Neural progenitor cell (in vitro differentiated cells): ENCODE measurements at regions not wholly inside any gene's neighbourhood (a gene's known extent, or its start where the extent isn't known, plus 50 kb on each side); places are given as distances from the start of the nearest gene placed in this dataset.

ENCODE experiments used
- DNase-seq: peaks from one replicate; pipeline ENCODE4 v3.0.0-alpha.2; 2016; ENCODE audit warnings: low spot score
- H2AFZ ChIP-seq: fragments of 200-600 bp; sonication (generic); replicated peaks from 2 replicates; pipeline ENCODE4 v1.6.1; 2016; ENCODE audit warnings: antibody characterized with exemption
- H3F3A ChIP-seq: fragments of 200-600 bp; sonication (generic); 2 replicates; pipeline ENCODE4 v1.6.1; 2016; ENCODE audit warnings: antibody characterized with exemption, low read depth
- H3K27ac ChIP-seq: fragments of 200-600 bp; sonication (generic); 2 replicates; pipeline ENCODE4 v1.5.1; 2016; ENCODE audit warnings: mild to moderate bottlenecking
- H3K27me3 ChIP-seq: fragments of 200-600 bp; sonication (generic); 2 replicates; pipeline ENCODE4 v1.6.1; 2016; ENCODE audit warnings: mild to moderate bottlenecking, moderate library complexity
- H3K36me3 ChIP-seq: fragments of 200-600 bp; sonication (generic); 2 replicates; pipeline ENCODE4 v1.5.1; 2016
- H3K4me1 ChIP-seq: fragments of 200-600 bp; sonication (generic); 2 replicates; pipeline ENCODE4 v1.6.1; 2016; ENCODE audit warnings: mixed run types
- H3K4me2 ChIP-seq: fragments of 200-600 bp; sonication (generic); 2 replicates; pipeline ENCODE4 v1.6.1; 2016
- H3K4me3 ChIP-seq: fragments of 200-600 bp; sonication (generic); 2 replicates; pipeline ENCODE4 v1.5.1; 2016
- H3K79me2 ChIP-seq: fragments of 200-600 bp; sonication (generic); 2 replicates; pipeline ENCODE4 v1.6.1; 2016; ENCODE audit warnings: low read depth
- H3K9ac ChIP-seq: fragments of 200-600 bp; sonication (generic); 2 replicates; pipeline ENCODE4 v1.6.1; 2016
- H3K9me3 ChIP-seq: fragments of 200-600 bp; sonication (generic); 2 replicates; pipeline ENCODE4 v1.5.1; 2016; ENCODE audit warnings: low read depth
- H4K20me1 ChIP-seq: fragments of 200-600 bp; sonication (generic); 2 replicates; pipeline ENCODE4 v1.6.1; 2016; ENCODE audit warnings: low read depth
- H3K27ac Mint-ChIP-seq: 3 replicates; pipeline ENCODE4 v1.8.0; 2021; ENCODE audit warnings: mixed read lengths
- H3K27me3 Mint-ChIP-seq: 2 replicates; pipeline ENCODE4 v1.8.0; 2022; ENCODE audit warnings: low read depth, mild to moderate bottlenecking, inconsistent platforms, moderate library complexity, mixed read lengths; ENCODE audit not compliant: insufficient read depth
- H3K36me3 Mint-ChIP-seq: 3 replicates; pipeline ENCODE4 v1.8.0; 2021; ENCODE audit warnings: mixed read lengths
- H3K4me1 Mint-ChIP-seq: 3 replicates; pipeline ENCODE4 v1.8.0; 2021; ENCODE audit warnings: mixed read lengths
- H3K4me3 Mint-ChIP-seq: 3 replicates; pipeline ENCODE4 v1.8.0; 2021; ENCODE audit warnings: mild to moderate bottlenecking, moderate library complexity, mixed read lengths
- H3K9me3 Mint-ChIP-seq: 3 replicates; pipeline ENCODE4 v1.8.0; 2020; ENCODE audit warnings: mixed read lengths
- CTCF ChIP-seq: fragments of 200-600 bp; sonication (generic); IDR thresholded peaks from 2 replicates; pipeline ENCODE4 v1.5.1; 2017; ENCODE audit warnings: antibody characterized with exemption, mild to moderate bottlenecking
- EZH2 ChIP-seq: fragments of 200-600 bp; sonication (generic); IDR thresholded peaks from 2 replicates; pipeline ENCODE4 v1.6.1; 2017; ENCODE audit warnings: antibody characterized with exemption, mild to moderate bottlenecking, moderate library complexity
- EZH2phosphoT487 ChIP-seq: fragments of 200-600 bp; sonication (generic); IDR thresholded peaks from 2 replicates; pipeline ENCODE4 v1.6.1; 2017; ENCODE audit warnings: antibody characterized with exemption

DNA sequence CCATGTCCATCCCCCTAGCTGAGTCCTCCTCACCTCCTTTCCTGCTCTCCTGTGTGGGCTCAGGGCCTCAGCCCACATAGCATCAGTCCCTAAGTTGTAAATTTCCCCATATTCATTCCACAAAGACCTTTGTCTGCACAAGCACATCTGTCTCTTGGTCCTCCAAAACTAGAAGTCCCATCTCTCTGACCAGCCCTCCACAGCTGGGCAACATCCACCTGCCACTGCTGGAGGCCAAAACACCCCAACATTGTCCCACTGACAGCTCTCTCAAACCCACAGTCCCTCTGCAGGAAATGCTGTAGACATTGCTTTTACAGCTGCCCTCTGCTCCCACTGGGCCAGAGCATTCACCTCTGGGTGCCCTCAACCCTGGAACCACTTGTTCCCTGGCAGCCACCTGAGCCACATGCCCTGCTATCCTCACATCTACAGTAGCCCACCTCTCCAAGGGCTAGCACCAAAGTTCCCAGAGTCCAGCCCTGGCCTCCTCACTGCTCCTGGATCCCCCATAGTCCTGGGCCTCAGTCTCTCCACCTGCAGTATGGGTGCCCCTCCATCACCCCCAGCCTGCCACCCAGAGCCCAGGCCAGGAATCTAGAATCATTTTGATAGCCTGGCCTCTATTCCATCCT lies 1722.7 kb downstream of the TP53TG3F start:
- H3K9me3 ChIP-seq, result peaks cover 16% of the 10 kb centered on the region

GRCh38 chr16:35182943-35183550 lies 1723.6 kb downstream of the TP53TG3F start:
- no peaks in the 10 kb centered on the region for H3K4me1 ChIP-seq
- H2AFZ ChIP-seq, result no peak overlapping the region
- Mint-ChIP-seq H3K27ac (no peak overlapping the region), H3K36me3 (no peaks in the 10 kb centered on the region), H3K27me3 (peaks cover 5% of the 10 kb centered on the region), H3K4me3 (no peak overlapping the region), H3K9me3 (peaks cover 43% of the 10 kb centered on the region), H3K4me1 (no peaks in the 10 kb centered on the region)
- no peaks in the 10 kb centered on the region for H3K79me2 ChIP-seq
- no peaks in the 10 kb centered on the region for H3K27me3 ChIP-seq
- peaks cover 16% of the 10 kb centered on the region for H3K9me3 ChIP-seq
- H3K9ac ChIP-seq, result no peak overlapping the region
- no peaks in the 10 kb centered on the region for H3K36me3 ChIP-seq
- no peaks in the 10 kb centered on the region for H4K20me1 ChIP-seq
- TF ChIP-seq EZH2, result no peak
- no peak for TF ChIP-seq CTCF
- TF ChIP-seq EZH2phosphoT487, result no peak
- no peak overlapping the region for H3K4me2 ChIP-seq
- H3F3A ChIP-seq, result no peaks in the 10 kb centered on the region
- no peak for DNase-seq
- no peak overlapping the region for H3K27ac ChIP-seq
- H3K4me3 ChIP-seq, result no peak overlapping the region

More for the DNA sequence above, 1722.7 kb downstream of the TP53TG3F start:
- Histone ChIP-seq H3F3A (no peaks in the 10 kb centered on the region), H3K27ac (no peak overlapping the region), H4K20me1 (no peaks in the 10 kb centered on the region), H3K4me1 (no peaks in the 10 kb centered on the region), H3K36me3 (no peaks in the 10 kb centered on the region), H3K79me2 (no peaks in the 10 kb centered on the region), H3K9ac (no peak overlapping the region), H3K4me3 (no peak overlapping the region), H3K27me3 (no peaks in the 10 kb centered on the region), H2AFZ (no peak overlapping the region), H3K4me2 (no peak overlapping the region)
- Mint-ChIP-seq H3K27ac (no peak overlapping the region), H3K4me1 (no peaks in the 10 kb centered on the region), H3K27me3 (peaks cover 5% of the 10 kb centered on the region), H3K9me3 (peaks cover 49% of the 10 kb centered on the region), H3K4me3 (no peak overlapping the region), H3K36me3 (no peaks in the 10 kb centered on the region)
- TF ChIP-seq EZH2phosphoT487, result no peak
- no peak for TF ChIP-seq CTCF
- TF ChIP-seq EZH2, result no peak
- no peak for DNase-seq

DNA sequence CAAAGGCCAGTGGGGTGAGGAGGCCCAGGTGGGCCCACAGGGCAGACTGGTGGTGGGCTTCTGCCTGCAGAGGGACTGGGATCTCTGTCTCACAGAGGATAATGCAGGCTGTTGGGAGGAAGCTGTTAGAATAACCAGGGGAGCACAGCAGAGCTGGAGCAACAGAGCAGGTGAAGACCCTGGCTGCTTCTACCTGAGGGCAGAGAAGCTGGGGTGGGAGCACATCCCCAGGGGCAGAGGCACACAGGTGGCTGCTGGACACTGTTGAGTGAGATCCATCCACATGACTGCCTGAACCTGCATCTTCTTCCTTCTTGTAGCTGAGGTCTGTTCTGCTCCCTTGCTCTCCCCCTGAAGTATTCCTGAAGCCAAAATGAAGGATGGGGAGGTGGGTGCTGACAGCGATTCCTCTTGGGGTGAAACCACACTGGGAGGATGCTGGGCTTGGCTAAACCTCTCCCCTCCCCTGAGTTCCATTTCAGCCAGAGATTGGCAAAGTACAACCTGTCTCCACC lies 1725.0 kb downstream of the TP53TG3F start:
- Histone ChIP-seq H3K4me3 (no peak overlapping the region), H3K36me3 (no peaks in the 10 kb centered on the region), H4K20me1 (no peaks in the 10 kb centered on the region), H2AFZ (no peak overlapping the region), H3K27ac (no peak overlapping the region), H3F3A (no peaks in the 10 kb centered on the region), H3K4me1 (no peaks in the 10 kb centered on the region), H3K9ac (no peak overlapping the region), H3K27me3 (no peaks in the 10 kb centered on the region), H3K79me2 (no peaks in the 10 kb centered on the region), H3K9me3 (peaks cover 13% of the 10 kb centered on the region), H3K4me2 (no peak overlapping the region)
- no peak for DNase-seq
- no peak overlapping the region for H3K4me3 Mint-ChIP-seq
- no peaks in the 10 kb centered on the region for H3K4me1 Mint-ChIP-seq
- H3K36me3 Mint-ChIP-seq, result no peaks in the 10 kb centered on the region
- peaks cover 48% of the 10 kb centered on the region for H3K9me3 Mint-ChIP-seq
- H3K27ac Mint-ChIP-seq, result no peak overlapping the region
- TF ChIP-seq EZH2 (no peak), CTCF (no peak), EZH2phosphoT487 (no peak)
- H3K27me3 Mint-ChIP-seq, result peaks cover 7% of the 10 kb centered on the region
